Astrocyte (in vitro differentiated cells and primary cell): ENCODE measurements at regions not wholly inside any gene's neighbourhood (a gene's known extent, or its start where the extent isn't known, plus 50 kb on each side); places are given as distances from the start of the nearest gene placed in this dataset.

Experiments
- CTCF ChIP-seq: IDR thresholded peaks from 2 replicates; pipeline ENCODE4 v1.5.1; 2011; ENCODE audit warnings: low read depth, mild to moderate bottlenecking, inconsistent platforms, low read length, moderate library complexity; ENCODE audit not compliant: insufficient read depth
- EZH2 ChIP-seq: IDR thresholded peaks from 2 replicates; pipeline ENCODE4 v1.6.1; 2012; ENCODE audit warnings: mild to moderate bottlenecking, low read length, inconsistent platforms; ENCODE audit not compliant: insufficient read depth

- TF ChIP-seq CTCF (no peak), EZH2 (no peak)
Observed at GRCh38 chr4:23114538-23114937, 421.8 kb downstream of the GBA3 start.
